ENCODE measurements at regions not wholly inside any gene's neighbourhood (a gene's known extent, or its start where the extent isn't known, plus 50 kb on each side); places are given as distances from the start of the nearest gene placed in this dataset.

DNA sequence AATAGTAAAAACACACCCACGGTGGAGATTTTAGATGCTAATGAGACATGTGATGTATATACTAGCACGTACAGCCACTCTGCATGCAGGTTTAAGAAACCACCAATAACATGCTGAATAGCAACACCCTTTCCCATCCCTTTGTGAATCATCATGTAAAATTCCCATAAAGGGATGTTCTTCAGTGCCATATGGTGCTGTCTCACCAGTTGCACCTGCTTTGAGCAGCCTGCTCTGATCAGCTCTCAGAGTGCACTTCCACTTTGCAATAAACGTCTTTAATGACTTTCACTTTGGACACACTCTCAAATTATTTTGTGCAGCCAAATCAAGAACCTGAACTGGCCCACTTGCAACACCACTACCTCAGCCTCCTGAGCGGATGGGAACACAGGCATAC, 615.0 kb downstream of the ANKRD7 start:
- TF ChIP-seq CTCF (IDR thresholded peaks at IDR 0.05) (no peak), POLR2A (IDR thresholded peaks at IDR 0.05) (no peak), POLR2AphosphoS5 (IDR thresholded peaks at IDR 0.05) (no peak)

Data from breast epithelium (tissue), 3 donors.